OCI-LY7 (cell line): ENCODE measurements at regions not wholly inside any gene's neighbourhood (a gene's known extent, or its start where the extent isn't known, plus 50 kb on each side); places are given as distances from the start of the nearest gene placed in this dataset.

Experiments
- BruUV-seq: library from RNA; stranded (reverse); fragments of 400-500 nt; replicated peaks from 2 replicates; lab custom pipeline; 2021; lab: Mats Ljungman, UMichigan
- CTCF ChIA-PET: fragments of 300-600 bp; sonication (Branson Sonifier 250); formaldehyde crosslinking; loops from one replicate; lab custom pipeline; 2022; ENCODE audit warnings: antibody characterized with exemption; ENCODE audit not compliant: unreplicated experiment; lab: Charles Lee
- POLR2A ChIA-PET: fragments of 300-600 bp; sonication (Branson Sonifier 250); formaldehyde crosslinking; loops from one replicate; lab custom pipeline; 2022; ENCODE audit warnings: antibody characterized with exemption; lab: Charles Lee
- DNase-seq: peaks from one replicate; pipeline ENCODE4 v3.0.0-alpha.2; 2015; ENCODE audit warnings: low spot score
- H2AFZ ChIP-seq: fragments of 200-600 bp; sonication (generic), shearing (Covaris generic); 2 replicates; pipeline ENCODE4 v1.6.1; 2014; ENCODE audit warnings: mild to moderate bottlenecking, antibody characterized with exemption, low read length, moderate library complexity
- H3K27ac ChIP-seq: fragments of 200-600 bp; sonication (generic); 2 replicates; pipeline ENCODE4 v1.5.1; 2014; ENCODE audit warnings: mixed run types, low read depth, mild to moderate bottlenecking, moderate library complexity, low read length, inconsistent platforms; ENCODE audit not compliant: poor library complexity, severe bottlenecking
- H3K36me3 ChIP-seq: fragments of 200-600 bp; sonication (generic); 2 replicates; pipeline ENCODE4 v1.6.1; 2014; ENCODE audit warnings: mild to moderate bottlenecking, antibody characterized with exemption, low read length, moderate library complexity, mixed read lengths; ENCODE audit not compliant: insufficient read depth
- H3K4me1 ChIP-seq: fragments of 200-600 bp; sonication (generic); 2 replicates; pipeline ENCODE4 v1.5.1; 2014; ENCODE audit warnings: mild to moderate bottlenecking, low read length; ENCODE audit not compliant: insufficient read depth, poor library complexity, severe bottlenecking
- H3K4me2 ChIP-seq: fragments of 200-600 bp; sonication (generic); 2 replicates; pipeline ENCODE4 v1.6.1; 2014; ENCODE audit warnings: mild to moderate bottlenecking, low read length
- H3K4me3 ChIP-seq: fragments of 200-600 bp; sonication (generic); 2 replicates; pipeline ENCODE4 v1.5.1; 2014; ENCODE audit warnings: mild to moderate bottlenecking, low read depth, low read length; ENCODE audit not compliant: poor library complexity, severe bottlenecking
- H3K79me2 ChIP-seq: fragments of 200-600 bp; sonication (generic); 2 replicates; pipeline ENCODE4 v1.6.1; 2016; ENCODE audit warnings: low read depth, mild to moderate bottlenecking, low read length, moderate library complexity, mixed read lengths; ENCODE audit not compliant: insufficient read depth
- H3K9me2 ChIP-seq: fragments of 200-600 bp; sonication (generic); 2 replicates; pipeline ENCODE4 v1.6.1; 2016; ENCODE audit warnings: mild to moderate bottlenecking, low read length, mixed read lengths; ENCODE audit not compliant: insufficient read depth
- H3K9me3 ChIP-seq: fragments of 200-600 bp; sonication (generic); 2 replicates; pipeline ENCODE4 v1.6.1; 2014; ENCODE audit warnings: mild to moderate bottlenecking, mixed run types, low read length, mixed read lengths
- H4K20me1 ChIP-seq: fragments of 200-600 bp; sonication (generic); 2 replicates; pipeline ENCODE4 v1.6.1; 2014; ENCODE audit warnings: mild to moderate bottlenecking, antibody characterized with exemption, low read length, moderate library complexity, mixed read lengths; ENCODE audit not compliant: insufficient read depth
- CTCF ChIP-seq: fragments of 200-600 bp; sonication (generic); conservative IDR thresholded peaks from 2 replicates; pipeline ENCODE4 v1.5.1; 2014; ENCODE audit warnings: mild to moderate bottlenecking, antibody characterized with exemption, low read length, moderate library complexity, mixed read lengths
- EZH2phosphoT487 ChIP-seq: fragments of 200-600 bp; sonication (generic); IDR thresholded peaks from 2 replicates; pipeline ENCODE4 v1.6.1; 2018; ENCODE audit warnings: low read depth, borderline replicate concordance, mild to moderate bottlenecking, mixed run types, antibody characterized with exemption, low read length, moderate library complexity, mixed read lengths
- intact Hi-C: fragments of 100-400 bp; cut with micrococcal nuclease; formaldehyde crosslinking; loops from one replicate; pipeline ENCODE4 v1.10.0; 2022; ENCODE audit not compliant: unreplicated experiment

- Histone ChIP-seq H3K4me3 (no peak overlapping the region), H3K4me1 (no peaks in the 10 kb centered on the region), H3K9me2 (no peaks in the 10 kb centered on the region), H3K36me3 (no peaks in the 10 kb centered on the region), H3K9me3 (no peaks in the 10 kb centered on the region), H2AFZ (no peak overlapping the region), H4K20me1 (no peaks in the 10 kb centered on the region), H3K27ac (no peak overlapping the region), H3K4me2 (no peak overlapping the region), H3K79me2 (no peaks in the 10 kb centered on the region)
- intact Hi-C loops, result no loop called here
- POLR2A ChIA-PET, result interaction anchor here (0.6 to 0.7 kb wide), 2 partner anchors 72 to 1727 kb away, joined by 3 read pairs; no protein-coding TSS in a partner anchor
- TF ChIP-seq CTCF (no peak), EZH2phosphoT487 (no peak)
- CTCF ChIA-PET, result no interaction called here
- no TSS peak for BruUV-seq
- DNase-seq, result no peak
Observed at GRCh38 chr1:198047913-198048312, 108.9 kb upstream of the NEK7 start.

DNA sequence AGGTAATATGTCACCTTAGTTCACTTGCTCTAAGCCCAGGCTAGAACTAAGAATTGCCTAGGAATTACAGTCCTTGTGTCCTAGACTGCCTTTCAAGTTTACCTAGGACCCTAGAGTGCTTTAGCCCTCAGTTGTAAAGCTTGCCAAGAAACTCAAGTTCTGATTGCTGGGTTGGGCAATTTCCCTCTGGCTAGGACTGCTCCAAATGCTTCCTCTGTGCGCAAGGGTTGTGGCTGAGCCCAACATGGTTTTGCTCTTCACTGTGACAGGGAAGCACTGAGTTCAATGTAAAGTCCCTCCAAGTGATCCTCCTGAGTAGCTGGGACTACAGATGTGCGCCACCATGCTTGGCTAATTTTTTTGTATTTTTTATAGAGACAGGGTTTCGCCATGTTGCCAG is 102.3 kb upstream of the NEK7 start:
- Histone ChIP-seq H3K4me3 (no peak overlapping the region), H4K20me1 (no peaks in the 10 kb centered on the region), H3K4me1 (no peaks in the 10 kb centered on the region), H3K9me3 (no peaks in the 10 kb centered on the region), H2AFZ (no peak overlapping the region), H3K79me2 (no peaks in the 10 kb centered on the region), H3K27ac (no peak overlapping the region), H3K36me3 (no peaks in the 10 kb centered on the region), H3K4me2 (no peak overlapping the region), H3K9me2 (no peaks in the 10 kb centered on the region)
- CTCF ChIA-PET, result no interaction called here
- DNase-seq, result no peak
- intact Hi-C loops, result no loop called here
- no TSS peak for BruUV-seq
- POLR2A ChIA-PET, result no interaction called here
- TF ChIP-seq CTCF (no peak), EZH2phosphoT487 (no peak)

DNA sequence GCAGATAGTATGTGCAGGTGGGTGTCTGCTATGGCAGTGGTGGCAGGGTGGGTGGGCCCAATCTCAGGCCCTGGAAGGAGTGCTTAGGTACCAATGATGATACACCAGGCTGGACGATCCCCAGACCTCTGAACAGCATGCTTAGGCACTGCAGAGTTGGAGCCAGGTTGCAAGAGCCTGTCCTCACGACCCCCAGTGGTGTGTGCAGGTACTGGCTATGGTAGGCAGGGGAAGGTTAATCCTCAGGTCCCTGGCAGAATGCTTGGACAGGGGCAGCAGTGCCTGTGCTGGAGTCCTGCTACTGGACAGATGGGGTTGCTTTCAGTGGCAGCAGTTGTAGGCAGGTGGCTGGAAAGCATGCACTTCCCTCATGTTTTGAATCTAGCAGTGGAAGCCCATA is 100.5 kb upstream of the NEK7 start:
- no peak overlapping the region for H2AFZ ChIP-seq
- ChIA-PET CTCF (no interaction called here), POLR2A (no interaction called here)
- no peaks in the 10 kb centered on the region for H4K20me1 ChIP-seq
- peak; percentile 61 for TF ChIP-seq CTCF
- TF ChIP-seq EZH2phosphoT487, result no peak
- peak; percentile 14 for DNase-seq
- no peak overlapping the region for H3K27ac ChIP-seq
- H3K4me2 ChIP-seq, result no peak overlapping the region
- H3K9me2 ChIP-seq, result no peaks in the 10 kb centered on the region
- H3K36me3 ChIP-seq, result no peaks in the 10 kb centered on the region
- H3K79me2 ChIP-seq, result no peaks in the 10 kb centered on the region
- BruUV-seq, result no TSS peak
- intact Hi-C loops, result no loop called here
- H3K9me3 ChIP-seq, result no peaks in the 10 kb centered on the region
- H3K4me1 ChIP-seq, result no peaks in the 10 kb centered on the region
- no peak overlapping the region for H3K4me3 ChIP-seq
